NCI-H187 treated with DMSO at 0.1 percent for 48 hours (cell line): ENCODE measurements at regions not wholly inside any gene's neighbourhood (a gene's known extent, or its start where the extent isn't known, plus 50 kb on each side); places are given as distances from the start of the nearest gene placed in this dataset.

Experiments used
- DNase-seq: peaks from one replicate; lab custom pipeline; 2025; lab: John Stamatoyannopoulos, UW

GRCh38 chr1:79603843-79604242, 597.3 kb upstream of the ADGRL4 start:
- no peak for DNase-seq

GRCh38 chr1:79599257-79599656, 592.7 kb upstream of the ADGRL4 start:
- no peak for DNase-seq

- DNase-seq, result no peak
These were observed 589.4 kb upstream of the ADGRL4 start for GRCh38 chr1:79595931-79596330.

GRCh38 chr1:79594121-79594698, 587.7 kb upstream of the ADGRL4 start:
- no peak for DNase-seq

- no peak for DNase-seq
These were observed 586.2 kb upstream of the ADGRL4 start for GRCh38 chr1:79592707-79593106.

- no peak for DNase-seq
These were observed 582.2 kb upstream of the ADGRL4 start for GRCh38 chr1:79588719-79589118.

- no peak for DNase-seq
These were observed 580.7 kb upstream of the ADGRL4 start for GRCh38 chr1:79587229-79587628.

GRCh38 chr1:79585801-79586200, 579.3 kb upstream of the ADGRL4 start:
- no peak for DNase-seq

- DNase-seq, result no peak
These were observed 568.9 kb upstream of the ADGRL4 start for GRCh38 chr1:79575424-79575823.

GRCh38 chr1:79568411-79568810, 561.9 kb upstream of the ADGRL4 start:
- no peak for DNase-seq

GRCh38 chr1:79561521-79561978, 555.0 kb upstream of the ADGRL4 start:
- no peak for DNase-seq

- DNase-seq, result no peak
These were observed 549.7 kb upstream of the ADGRL4 start for GRCh38 chr1:79556189-79556588.

GRCh38 chr1:79554688-79555087, 548.2 kb upstream of the ADGRL4 start:
- no peak for DNase-seq

- DNase-seq, result no peak
These were observed 544.8 kb upstream of the ADGRL4 start for GRCh38 chr1:79551321-79551720.

GRCh38 chr1:79550402-79550801, 543.9 kb upstream of the ADGRL4 start:
- DNase-seq, result no peak

GRCh38 chr1:79549201-79549600, 542.7 kb upstream of the ADGRL4 start:
- DNase-seq, result no peak

- no peak for DNase-seq
These were observed 541.0 kb upstream of the ADGRL4 start for GRCh38 chr1:79547514-79547913.

GRCh38 chr1:79543394-79543793, 536.9 kb upstream of the ADGRL4 start:
- DNase-seq, result no peak

GRCh38 chr1:79539001-79539400, 532.5 kb upstream of the ADGRL4 start:
- DNase-seq, result no peak

- no peak for DNase-seq
These were observed 526.0 kb upstream of the ADGRL4 start for GRCh38 chr1:79532555-79532954.

GRCh38 chr1:79531790-79532189, 525.3 kb upstream of the ADGRL4 start:
- DNase-seq, result no peak

GRCh38 chr1:79530476-79530875, 523.9 kb upstream of the ADGRL4 start:
- no peak for DNase-seq

GRCh38 chr1:79530055-79530454, 523.5 kb upstream of the ADGRL4 start:
- no peak for DNase-seq

GRCh38 chr1:79524126-79524525, 517.6 kb upstream of the ADGRL4 start:
- no peak for DNase-seq
